ENCODE measurements at regions not wholly inside any gene's neighbourhood (a gene's known extent, or its start where the extent isn't known, plus 50 kb on each side); places are given as distances from the start of the nearest gene placed in this dataset.

DNA sequence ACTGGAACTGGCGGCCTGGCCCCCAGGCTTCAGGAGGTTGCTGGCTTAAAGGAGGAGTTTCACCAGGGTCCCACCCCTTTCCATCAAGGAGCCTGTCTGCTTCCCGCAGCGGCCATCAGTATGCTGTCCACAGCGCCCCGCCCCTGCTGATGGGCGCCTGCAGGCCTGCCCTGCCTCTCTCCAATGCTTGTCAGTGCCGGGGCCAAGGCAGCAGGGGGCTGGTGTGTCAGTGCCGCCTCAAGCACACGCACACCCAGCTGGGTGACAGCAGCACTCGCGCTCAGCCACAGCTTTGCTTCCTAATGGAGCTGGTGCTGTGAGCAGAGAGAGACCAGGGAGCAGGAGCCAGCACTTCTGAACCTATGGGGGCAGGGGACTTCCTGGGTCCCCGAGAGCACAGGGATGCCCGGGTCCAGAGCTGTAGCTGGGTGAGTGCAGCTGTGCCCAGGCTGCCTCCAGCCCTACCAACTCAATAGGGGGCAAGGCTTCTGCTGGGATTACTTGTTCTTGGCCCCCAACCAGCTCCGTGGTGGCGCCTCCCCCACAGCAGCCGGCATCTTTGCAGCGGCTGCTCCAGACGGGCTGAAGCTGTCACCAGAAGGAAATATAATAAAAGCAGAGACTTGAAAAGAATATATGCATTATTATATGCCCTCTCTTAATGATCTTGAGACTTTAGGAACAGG is 377.2 kb upstream of the LRATD1 start:
- WGBS (ENCODE audit: low lambda C conversion rate): 30% methylated on average over 18 of the region's 18 CpGs
- no peak for FAIRE-seq
- in situ Hi-C loops (cut with HindIII; ENCODE audit: extremely low pct_ligation_motif_present, low pct_unique_long_range_greater_than_20kb): no loop called here
- Histone ChIP-seq H3K79me2 (ENCODE audit: insufficient read depth, low read length) (no peaks in the 10 kb centered on the region), H3K27ac (ENCODE audit: extremely low read length, insufficient read depth, low read length) (no peak overlapping the region), H3K9ac (ENCODE audit: insufficient read depth, low read depth, low read length) (no peak overlapping the region), H2AFZ (ENCODE audit: low read length) (no peak overlapping the region), H3K4me1 (ENCODE audit: insufficient read depth, low read length) (no peaks in the 10 kb centered on the region), H4K20me1 (ENCODE audit: insufficient read depth, low read length) (no peaks in the 10 kb centered on the region), H3K4me2 (ENCODE audit: low read depth, low read length) (no peak overlapping the region), H3K36me3 (replicated peaks in 1 of 2; ENCODE audit: control insufficient read depth in 1 of 2, insufficient read depth in 2 of 2, low read length in 2 of 2) (no peaks in the 10 kb centered on the region), H3K27me3 (ENCODE audit: control insufficient read depth in 1 of 2, insufficient read depth in 2 of 2, low read length in 2 of 2) (no peaks in the 10 kb centered on the region), H3K4me3 (replicated peaks in 1 of 3; ENCODE audit: insufficient read depth in 1 of 3, low read depth in 2 of 3, low read length in 3 of 3) (no peak overlapping the region), H3K9me3 (ENCODE audit: low read length) (peaks cover 49% of the 10 kb centered on the region)
- ChIA-PET POLR2A (no interaction called here), CTCF (ENCODE audit: low intra/inter-chr PET ratio, low total read pairs) (no interaction called here)
- BruUV-seq (replicated peaks): no TSS peak
- DNase-seq (ENCODE audit: low spot score): no peak
- ATAC-seq: peak; percentile 66
- intact Hi-C loops (cut with micrococcal nuclease; ENCODE audit: unreplicated experiment): no loop called here
- TF ChIP-seq ZBTB7A (CRISPR knock-in tag; IDR thresholded peaks at IDR 0.05): no peak
- TF ChIP-seq, protein P1, sequence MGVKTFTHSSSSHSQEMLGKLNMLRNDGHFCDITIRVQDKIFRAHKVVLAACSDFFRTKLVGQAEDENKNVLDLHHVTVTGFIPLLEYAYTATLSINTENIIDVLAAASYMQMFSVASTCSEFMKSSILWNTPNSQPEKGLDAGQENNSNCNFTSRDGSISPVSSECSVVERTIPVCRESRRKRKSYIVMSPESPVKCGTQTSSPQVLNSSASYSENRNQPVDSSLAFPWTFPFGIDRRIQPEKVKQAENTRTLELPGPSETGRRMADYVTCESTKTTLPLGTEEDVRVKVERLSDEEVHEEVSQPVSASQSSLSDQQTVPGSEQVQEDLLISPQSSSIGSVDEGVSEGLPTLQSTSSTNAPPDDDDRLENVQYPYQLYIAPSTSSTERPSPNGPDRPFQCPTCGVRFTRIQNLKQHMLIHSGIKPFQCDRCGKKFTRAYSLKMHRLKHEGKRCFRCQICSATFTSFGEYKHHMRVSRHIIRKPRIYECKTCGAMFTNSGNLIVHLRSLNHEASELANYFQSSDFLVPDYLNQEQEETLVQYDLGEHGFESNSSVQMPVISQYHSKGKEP (CRISPR knock-in tag; IDR thresholded peaks at IDR 0.05): no peak
- TF ChIP-seq KLF11 (CRISPR knock-in tag; IDR thresholded peaks at IDR 0.05): no peak
- TF ChIP-seq, protein P2, sequence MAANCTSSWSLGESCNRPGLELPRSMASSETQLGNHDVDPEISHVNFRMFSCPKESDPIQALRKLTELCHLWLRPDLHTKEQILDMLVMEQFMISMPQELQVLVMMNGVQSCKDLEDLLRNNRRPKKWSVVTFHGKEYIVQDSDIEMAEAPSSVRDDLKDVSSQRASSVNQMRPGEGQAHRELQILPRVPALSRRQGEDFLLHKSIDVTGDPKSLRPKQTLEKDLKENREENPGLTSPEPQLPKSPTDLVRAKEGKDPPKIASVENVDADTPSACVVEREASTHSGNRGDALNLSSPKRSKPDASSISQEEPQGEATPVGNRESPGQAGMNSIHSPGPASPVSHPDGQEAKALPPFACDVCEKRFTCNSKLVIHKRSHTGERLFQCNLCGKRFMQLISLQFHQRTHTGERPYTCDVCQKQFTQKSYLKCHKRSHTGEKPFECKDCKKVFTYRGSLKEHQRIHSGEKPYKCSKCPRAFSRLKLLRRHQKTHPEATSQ (CRISPR knock-in tag; IDR thresholded peaks at IDR 0.05; ENCODE audit: borderline replicate concordance): no peak
- no peak for TF ChIP-seq ZNF883 (CRISPR knock-in tag; IDR thresholded peaks at IDR 0.05; ENCODE audit: not compliant biosample characterization)
- TF ChIP-seq, protein P3, sequence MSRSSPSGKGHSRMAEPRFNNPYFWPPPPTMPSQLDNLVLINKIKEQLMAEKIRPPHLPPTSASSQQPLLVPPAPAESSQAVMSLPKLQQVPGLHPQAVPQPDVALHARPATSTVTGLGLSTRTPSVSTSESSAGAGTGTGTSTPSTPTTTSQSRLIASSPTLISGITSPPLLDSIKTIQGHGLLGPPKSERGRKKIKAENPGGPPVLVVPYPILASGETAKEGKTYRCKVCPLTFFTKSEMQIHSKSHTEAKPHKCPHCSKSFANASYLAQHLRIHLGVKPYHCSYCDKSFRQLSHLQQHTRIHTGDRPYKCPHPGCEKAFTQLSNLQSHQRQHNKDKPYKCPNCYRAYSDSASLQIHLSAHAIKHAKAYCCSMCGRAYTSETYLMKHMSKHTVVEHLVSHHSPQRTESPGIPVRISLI (CRISPR knock-in tag; IDR thresholded peaks at IDR 0.05; ENCODE audit: borderline replicate concordance): no peak
- no peak for TF ChIP-seq SIN3A (IDR thresholded peaks at IDR 0.05; ENCODE audit: borderline replicate concordance, low read depth, low read length)
- no peak for TF ChIP-seq PRMT3 (CRISPR knock-in tag; IDR thresholded peaks at IDR 0.05; ENCODE audit: borderline replicate concordance, low read depth)
- TF ChIP-seq ZNF263 (CRISPR knock-in tag; IDR thresholded peaks at IDR 0.05): no peak
- TF ChIP-seq, protein P4, sequence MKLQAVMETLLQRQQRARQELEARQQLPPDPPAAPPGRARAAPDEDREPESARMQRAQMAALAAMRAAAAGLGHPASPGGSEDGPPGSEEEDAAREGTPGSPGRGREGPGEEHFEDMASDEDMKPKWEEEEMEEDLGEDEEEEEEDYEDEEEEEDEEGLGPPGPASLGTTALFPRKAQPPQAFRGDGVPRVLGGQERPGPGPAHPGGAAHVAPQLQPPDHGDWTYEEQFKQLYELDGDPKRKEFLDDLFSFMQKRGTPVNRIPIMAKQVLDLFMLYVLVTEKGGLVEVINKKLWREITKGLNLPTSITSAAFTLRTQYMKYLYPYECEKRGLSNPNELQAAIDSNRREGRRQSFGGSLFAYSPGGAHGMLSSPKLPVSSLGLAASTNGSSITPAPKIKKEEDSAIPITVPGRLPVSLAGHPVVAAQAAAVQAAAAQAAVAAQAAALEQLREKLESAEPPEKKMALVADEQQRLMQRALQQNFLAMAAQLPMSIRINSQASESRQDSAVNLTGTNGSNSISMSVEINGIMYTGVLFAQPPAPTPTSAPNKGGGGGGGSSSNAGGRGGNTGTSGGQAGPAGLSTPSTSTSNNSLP (IDR thresholded peaks at IDR 0.05; ENCODE audit: low read depth, low read length): no peak
- TF ChIP-seq, protein P5, sequence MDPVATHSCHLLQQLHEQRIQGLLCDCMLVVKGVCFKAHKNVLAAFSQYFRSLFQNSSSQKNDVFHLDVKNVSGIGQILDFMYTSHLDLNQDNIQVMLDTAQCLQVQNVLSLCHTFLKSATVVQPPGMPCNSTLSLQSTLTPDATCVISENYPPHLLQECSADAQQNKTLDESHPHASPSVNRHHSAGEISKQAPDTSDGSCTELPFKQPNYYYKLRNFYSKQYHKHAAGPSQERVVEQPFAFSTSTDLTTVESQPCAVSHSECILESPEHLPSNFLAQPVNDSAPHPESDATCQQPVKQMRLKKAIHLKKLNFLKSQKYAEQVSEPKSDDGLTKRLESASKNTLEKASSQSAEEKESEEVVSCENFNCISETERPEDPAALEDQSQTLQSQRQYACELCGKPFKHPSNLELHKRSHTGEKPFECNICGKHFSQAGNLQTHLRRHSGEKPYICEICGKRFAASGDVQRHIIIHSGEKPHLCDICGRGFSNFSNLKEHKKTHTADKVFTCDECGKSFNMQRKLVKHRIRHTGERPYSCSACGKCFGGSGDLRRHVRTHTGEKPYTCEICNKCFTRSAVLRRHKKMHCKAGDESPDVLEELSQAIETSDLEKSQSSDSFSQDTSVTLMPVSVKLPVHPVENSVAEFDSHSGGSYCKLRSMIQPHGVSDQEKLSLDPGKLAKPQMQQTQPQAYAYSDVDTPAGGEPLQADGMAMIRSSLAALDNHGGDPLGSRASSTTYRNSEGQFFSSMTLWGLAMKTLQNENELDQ (CRISPR knock-in tag; IDR thresholded peaks at IDR 0.05; ENCODE audit: borderline replicate concordance): no peak
- no peak for TF ChIP-seq ZBTB7B (CRISPR knock-in tag; IDR thresholded peaks at IDR 0.05)
- no peak for TF ChIP-seq KAT7 (CRISPR knock-in tag; IDR thresholded peaks at IDR 0.05; ENCODE audit: borderline replicate concordance)
- TF ChIP-seq ZNF598 (CRISPR knock-in tag; IDR thresholded peaks at IDR 0.05; ENCODE audit: borderline replicate concordance): no peak
- TF ChIP-seq AKAP8 (CRISPR knock-in tag; IDR thresholded peaks at IDR 0.05): no peak

Data from HepG2 (cell line).